Keratinocyte (primary cell): ENCODE measurements at regions not wholly inside any gene's neighbourhood (a gene's known extent, or its start where the extent isn't known, plus 50 kb on each side); places are given as distances from the start of the nearest gene placed in this dataset.

ENCODE experiments used
- EZH2 ChIP-seq: IDR thresholded peaks from one replicate; pipeline ENCODE4 v1.6.1; 2012; ENCODE audit warnings: inconsistent platforms, mild to moderate bottlenecking, low read length, moderate library complexity
- TF ChIP-seq, protein P1 (sequence below), 3 experiments: IDR thresholded peaks in 1 of 3; conservative IDR thresholded peaks in 1 of 3; optimal IDR thresholded peaks in 1 of 3; 2 replicates in 2 of 3; 3 replicates in 1 of 3; pipeline versions ENCODE3 to v1.5.1; 2011; ENCODE audit warnings: low read length in 3 of 3, mild to moderate bottlenecking in 3 of 3, moderate library complexity in 2 of 3, control low read depth in 1 of 3, inconsistent platforms in 1 of 3; ENCODE audit not compliant: insufficient read depth in 2 of 3; ENCODE audit errors: extremely low read depth in 1 of 3

DNA sequence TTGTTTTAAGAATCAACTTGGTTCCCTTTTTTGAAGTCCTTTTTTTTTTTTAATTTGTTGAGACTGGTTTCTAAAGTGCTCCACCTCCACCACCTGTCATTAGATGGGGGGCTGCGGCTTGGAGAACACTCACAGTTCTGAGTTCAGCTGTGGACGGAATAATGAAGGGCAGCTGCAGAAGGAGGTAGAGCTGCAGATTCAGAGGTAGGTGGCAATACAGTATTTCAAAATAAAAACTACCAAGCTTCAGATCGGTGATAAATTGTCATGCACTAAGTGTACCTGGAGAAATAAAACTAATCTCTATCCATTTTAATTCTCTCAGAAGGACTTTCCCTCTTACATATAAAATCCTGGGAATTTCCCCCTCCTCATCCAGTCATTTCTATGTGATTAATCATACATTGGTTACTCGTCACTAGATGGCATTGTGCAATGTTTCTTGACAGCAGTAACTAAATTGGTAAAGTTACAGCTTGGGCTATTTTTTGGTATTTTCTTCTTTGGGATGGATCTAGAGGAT lies 81.1 kb upstream of the SLC39A10 start:
- TF ChIP-seq, protein P1, sequence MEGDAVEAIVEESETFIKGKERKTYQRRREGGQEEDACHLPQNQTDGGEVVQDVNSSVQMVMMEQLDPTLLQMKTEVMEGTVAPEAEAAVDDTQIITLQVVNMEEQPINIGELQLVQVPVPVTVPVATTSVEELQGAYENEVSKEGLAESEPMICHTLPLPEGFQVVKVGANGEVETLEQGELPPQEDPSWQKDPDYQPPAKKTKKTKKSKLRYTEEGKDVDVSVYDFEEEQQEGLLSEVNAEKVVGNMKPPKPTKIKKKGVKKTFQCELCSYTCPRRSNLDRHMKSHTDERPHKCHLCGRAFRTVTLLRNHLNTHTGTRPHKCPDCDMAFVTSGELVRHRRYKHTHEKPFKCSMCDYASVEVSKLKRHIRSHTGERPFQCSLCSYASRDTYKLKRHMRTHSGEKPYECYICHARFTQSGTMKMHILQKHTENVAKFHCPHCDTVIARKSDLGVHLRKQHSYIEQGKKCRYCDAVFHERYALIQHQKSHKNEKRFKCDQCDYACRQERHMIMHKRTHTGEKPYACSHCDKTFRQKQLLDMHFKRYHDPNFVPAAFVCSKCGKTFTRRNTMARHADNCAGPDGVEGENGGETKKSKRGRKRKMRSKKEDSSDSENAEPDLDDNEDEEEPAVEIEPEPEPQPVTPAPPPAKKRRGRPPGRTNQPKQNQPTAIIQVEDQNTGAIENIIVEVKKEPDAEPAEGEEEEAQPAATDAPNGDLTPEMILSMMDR (optimal IDR thresholded peaks at IDR 0.05 in 1 of 3, IDR thresholded peaks at IDR 0.05 in 1 of 3, conservative IDR thresholded peaks at IDR 0.05 in 1 of 3; ENCODE audit: extremely low read depth in 1 of 3, insufficient read depth in 2 of 3, low read length in 3 of 3), result peak in 1 of 3 experiments; percentile 13
- TF ChIP-seq EZH2, result no peak
